HEK293 (cell line): ENCODE measurements at regions not wholly inside any gene's neighbourhood (a gene's known extent, or its start where the extent isn't known, plus 50 kb on each side); places are given as distances from the start of the nearest gene placed in this dataset.

Experiments
- SCRT2 ChIP-seq: fragments of 450-650 bp; formaldehyde crosslinking; IDR thresholded peaks from 2 replicates; pipeline ENCODE4 v1.5.1; 2016; ENCODE audit warnings: missing biosample characterization, missing genetic modification characterization
- TCF7L2 ChIP-seq: IDR thresholded peaks from 2 replicates; pipeline ENCODE4 v1.6.1; 2011; ENCODE audit warnings: low read depth, mild to moderate bottlenecking, inconsistent platforms, low read length, moderate library complexity, borderline replicate concordance
- TF ChIP-seq, protein P1 (sequence below): fragments of 450-650 bp; formaldehyde crosslinking; IDR thresholded peaks from 2 replicates; pipeline ENCODE4 v1.5.1; 2016; ENCODE audit warnings: missing biosample characterization, missing genetic modification characterization
- TF ChIP-seq, protein P2 (sequence below): fragments of 450-650 bp; formaldehyde crosslinking; IDR thresholded peaks from 2 replicates; pipeline ENCODE4; 2016; ENCODE audit warnings: missing biosample characterization, missing genetic modification characterization
- TF ChIP-seq, protein P3 (sequence below): fragments of 450-650 bp; formaldehyde crosslinking; IDR thresholded peaks from 2 replicates; pipeline ENCODE4 v1.5.1; 2016; ENCODE audit warnings: missing biosample characterization, missing genetic modification characterization

DNA sequence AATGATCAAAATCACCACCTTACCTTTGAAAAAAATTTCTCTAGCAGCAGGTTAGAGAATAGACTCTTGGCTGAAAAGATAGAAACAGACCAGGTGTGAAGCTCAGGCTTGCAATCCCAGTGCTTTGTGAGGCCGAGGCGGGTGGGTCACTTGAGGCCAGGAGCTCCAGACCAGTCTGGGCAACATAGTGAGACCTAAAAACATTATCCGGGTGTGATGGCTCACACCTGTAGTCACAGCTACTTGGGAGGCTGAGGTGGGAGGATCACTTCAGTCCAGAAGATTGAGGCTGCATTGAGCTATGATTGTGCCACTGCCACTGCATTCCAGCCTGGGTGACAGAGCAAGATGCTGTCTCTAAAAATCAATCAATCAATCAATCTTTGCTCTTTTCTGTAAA, 105.3 kb upstream of the TBX3 start:
- TF ChIP-seq, protein P1, sequence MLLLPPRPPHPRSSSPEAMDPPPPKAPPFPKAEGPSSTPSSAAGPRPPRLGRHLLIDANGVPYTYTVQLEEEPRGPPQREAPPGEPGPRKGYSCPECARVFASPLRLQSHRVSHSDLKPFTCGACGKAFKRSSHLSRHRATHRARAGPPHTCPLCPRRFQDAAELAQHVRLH: no peak
- TF ChIP-seq SCRT2 (tag by site-specific recombination): no peak
- TF ChIP-seq, protein P2, sequence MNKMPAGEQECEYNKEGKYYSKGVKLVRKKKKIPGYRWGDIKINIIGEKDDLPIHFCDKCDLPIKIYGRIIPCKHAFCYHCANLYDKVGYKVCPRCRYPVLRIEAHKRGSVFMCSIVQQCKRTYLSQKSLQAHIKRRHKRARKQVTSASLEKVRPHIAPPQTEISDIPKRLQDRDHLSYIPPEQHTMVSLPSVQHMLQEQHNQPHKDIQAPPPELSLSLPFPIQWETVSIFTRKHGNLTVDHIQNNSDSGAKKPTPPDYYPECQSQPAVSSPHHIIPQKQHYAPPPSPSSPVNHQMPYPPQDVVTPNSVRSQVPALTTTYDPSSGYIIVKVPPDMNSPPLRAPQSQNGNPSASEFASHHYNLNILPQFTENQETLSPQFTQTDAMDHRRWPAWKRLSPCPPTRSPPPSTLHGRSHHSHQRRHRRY: no peak
- TF ChIP-seq, protein P3, sequence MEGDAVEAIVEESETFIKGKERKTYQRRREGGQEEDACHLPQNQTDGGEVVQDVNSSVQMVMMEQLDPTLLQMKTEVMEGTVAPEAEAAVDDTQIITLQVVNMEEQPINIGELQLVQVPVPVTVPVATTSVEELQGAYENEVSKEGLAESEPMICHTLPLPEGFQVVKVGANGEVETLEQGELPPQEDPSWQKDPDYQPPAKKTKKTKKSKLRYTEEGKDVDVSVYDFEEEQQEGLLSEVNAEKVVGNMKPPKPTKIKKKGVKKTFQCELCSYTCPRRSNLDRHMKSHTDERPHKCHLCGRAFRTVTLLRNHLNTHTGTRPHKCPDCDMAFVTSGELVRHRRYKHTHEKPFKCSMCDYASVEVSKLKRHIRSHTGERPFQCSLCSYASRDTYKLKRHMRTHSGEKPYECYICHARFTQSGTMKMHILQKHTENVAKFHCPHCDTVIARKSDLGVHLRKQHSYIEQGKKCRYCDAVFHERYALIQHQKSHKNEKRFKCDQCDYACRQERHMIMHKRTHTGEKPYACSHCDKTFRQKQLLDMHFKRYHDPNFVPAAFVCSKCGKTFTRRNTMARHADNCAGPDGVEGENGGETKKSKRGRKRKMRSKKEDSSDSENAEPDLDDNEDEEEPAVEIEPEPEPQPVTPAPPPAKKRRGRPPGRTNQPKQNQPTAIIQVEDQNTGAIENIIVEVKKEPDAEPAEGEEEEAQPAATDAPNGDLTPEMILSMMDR (tag by site-specific recombination): no peak
- TF ChIP-seq TCF7L2: no peak
